ENCODE measurements at regions not wholly inside any gene's neighbourhood (a gene's known extent, or its start where the extent isn't known, plus 50 kb on each side); places are given as distances from the start of the nearest gene placed in this dataset.

GRCh38 chr3:103002425-103003176 is 567.8 kb downstream of the ZPLD1 start:
- DNase-seq (ENCODE audit: low read depth), result peak; percentile 11
- TF ChIP-seq MAX (IDR thresholded peaks at IDR 0.05; ENCODE audit: low read depth, low read length) (0 out of 2 replicates have a peak, but pooled peaks have one; percentile 6), POLR2A (IDR thresholded peaks at IDR 0.05; ENCODE audit: extremely low read depth, insufficient read length) (no peak)
- H3K4me3 ChIP-seq (ENCODE audit: low read depth, low read length), result no peak overlapping the region

GRCh38 chr3:103006526-103007183 is 571.8 kb downstream of the ZPLD1 start:
- no peak overlapping the region for H3K4me3 ChIP-seq (ENCODE audit: low read depth, low read length)
- TF ChIP-seq MYC (IDR thresholded peaks at IDR 0.05; ENCODE audit: low read depth, low read length) (no peak), POLR2A (IDR thresholded peaks at IDR 0.05; ENCODE audit: extremely low read depth, insufficient read length) (no peak), CTCF (IDR thresholded peaks at IDR 0.05; ENCODE audit: low read depth, low read length) (no peak), MAX (IDR thresholded peaks at IDR 0.05; ENCODE audit: low read depth, low read length) (no peak)
- DNase-seq (ENCODE audit: low read depth), result no peak

- DNase-seq (ENCODE audit: low read depth), result no peak
Measured at GRCh38 chr3:103009609-103010008, 574.8 kb downstream of the ZPLD1 start.

GRCh38 chr3:103025880-103026279 is 591.1 kb downstream of the ZPLD1 start:
- DNase-seq (ENCODE audit: low read depth), result no peak
- no peak for TF ChIP-seq MAX (IDR thresholded peaks at IDR 0.05; ENCODE audit: low read depth, low read length)

More at GRCh38 chr3:103009609-103010008, 574.8 kb downstream of the ZPLD1 start:
- H3K4me3 ChIP-seq (ENCODE audit: low read depth, low read length), result no peak overlapping the region
- no peak for TF ChIP-seq MYC (IDR thresholded peaks at IDR 0.05; ENCODE audit: low read depth, low read length)
- TF ChIP-seq CTCF (IDR thresholded peaks at IDR 0.05; ENCODE audit: low read depth, low read length), result no peak
- TF ChIP-seq POLR2A (IDR thresholded peaks at IDR 0.05; ENCODE audit: extremely low read depth, insufficient read length), result no peak
- no peak for TF ChIP-seq MAX (IDR thresholded peaks at IDR 0.05; ENCODE audit: low read depth, low read length)

GRCh38 chr3:103033841-103034240 is 599.0 kb downstream of the ZPLD1 start:
- no peak overlapping the region for H3K4me3 ChIP-seq (ENCODE audit: low read depth, low read length)
- no peak for TF ChIP-seq MYC (IDR thresholded peaks at IDR 0.05; ENCODE audit: low read depth, low read length)
- TF ChIP-seq MAX (IDR thresholded peaks at IDR 0.05; ENCODE audit: low read depth, low read length), result no peak
- TF ChIP-seq POLR2A (IDR thresholded peaks at IDR 0.05; ENCODE audit: extremely low read depth, insufficient read length), result no peak
- no peak for TF ChIP-seq CTCF (IDR thresholded peaks at IDR 0.05; ENCODE audit: low read depth, low read length)
- DNase-seq (ENCODE audit: low read depth), result no peak

More at GRCh38 chr3:103025880-103026279, 591.1 kb downstream of the ZPLD1 start:
- no peak overlapping the region for H3K4me3 ChIP-seq (ENCODE audit: low read depth, low read length)

- H3K4me3 ChIP-seq (ENCODE audit: low read depth, low read length), result no peak overlapping the region
- TF ChIP-seq POLR2A (IDR thresholded peaks at IDR 0.05; ENCODE audit: extremely low read depth, insufficient read length) (no peak), CTCF (IDR thresholded peaks at IDR 0.05; ENCODE audit: low read depth, low read length) (no peak), MAX (IDR thresholded peaks at IDR 0.05; ENCODE audit: low read depth, low read length) (no peak), MYC (IDR thresholded peaks at IDR 0.05; ENCODE audit: low read depth, low read length) (no peak)
- DNase-seq (ENCODE audit: low read depth), result no peak
Measured at GRCh38 chr3:103047640-103048039, 612.8 kb downstream of the ZPLD1 start.

Measured in NB4 (cell line).